PC-3 (cell line): ENCODE measurements at regions not wholly inside any gene's neighbourhood (a gene's known extent, or its start where the extent isn't known, plus 50 kb on each side); places are given as distances from the start of the nearest gene placed in this dataset.
A peak's percentile ranks its signal among the peaks of the same experiment; 100 is the strongest.

Experiments
- ATAC-seq: fragments of 200-7000 bp; cut with Tn5 transposase; 2 replicates; pipeline ENCODE4 v1.9.1; 2020; ENCODE audit warnings: mild to moderate bottlenecking, moderate library complexity
- BruUV-seq: library from RNA; stranded (reverse); fragments of 400-500 nt; replicated peaks from 2 replicates; lab custom pipeline; 2021; lab: Mats Ljungman, UMichigan
- CTCF ChIA-PET: fragments of 300-600 bp; sonication (Branson Sonifier 250); formaldehyde crosslinking; loops from one replicate; lab custom pipeline; 2022; ENCODE audit warnings: antibody characterized with exemption; lab: Charles Lee
- POLR2A ChIA-PET: fragments of 300-600 bp; sonication (Branson Sonifier 250); formaldehyde crosslinking; loops from one replicate; lab custom pipeline; 2022; ENCODE audit warnings: antibody characterized with exemption; ENCODE audit not compliant: unreplicated experiment; lab: Charles Lee
- DNase-seq: peaks from one replicate; pipeline ENCODE4 v3.0.0-alpha.2; 2015
- H2AFZ ChIP-seq: fragments of 300-600 bp; sonication (generic); 2 replicates; pipeline ENCODE4 v1.6.0; 2016; ENCODE audit warnings: antibody characterized with exemption, low read length
- H3F3A ChIP-seq: fragments of 300-600 bp; sonication (generic); one replicate; pipeline ENCODE4 v1.6.0; 2017; ENCODE audit warnings: antibody characterized with exemption, low read length, control low read depth, mild to moderate bottlenecking; ENCODE audit not compliant: unreplicated experiment
- H3K27ac ChIP-seq: fragments of 300-600 bp; sonication (generic); 2 replicates; pipeline ENCODE4 v1.5.1; 2016; ENCODE audit warnings: mild to moderate bottlenecking, low read length
- H3K27me3 ChIP-seq: fragments of 300-600 bp; sonication (generic); 2 replicates; pipeline ENCODE4 v1.6.1; 2016; ENCODE audit warnings: low read length, mixed read lengths
- H3K36me3 ChIP-seq: fragments of 300-600 bp; sonication (generic); 2 replicates; pipeline ENCODE4 v1.6.1; 2016; ENCODE audit warnings: low read depth, mixed run types, low read length, mixed read lengths
- H3K4me1 ChIP-seq: fragments of 300-600 bp; sonication (generic); 2 replicates; pipeline ENCODE4 v1.5.1; 2016; ENCODE audit warnings: low read length; ENCODE audit not compliant: insufficient read depth
- H3K4me2 ChIP-seq: fragments of 300-600 bp; sonication (generic); 2 replicates; pipeline ENCODE4 v1.6.0; 2016; ENCODE audit warnings: low read length
- H3K4me3 ChIP-seq: fragments of 300-600 bp; sonication (generic); 2 replicates; pipeline ENCODE4 v1.5.1; 2016; ENCODE audit warnings: mild to moderate bottlenecking, low read length, mixed read lengths
- H3K79me2 ChIP-seq: fragments of 300-600 bp; sonication (generic); 2 replicates; pipeline ENCODE4 v1.6.1; 2017; ENCODE audit warnings: low read length, mixed read lengths
- H3K9ac ChIP-seq: fragments of 300-600 bp; sonication (generic); 2 replicates; pipeline ENCODE4 v1.6.0; 2016; ENCODE audit warnings: mild to moderate bottlenecking, low read length
- H3K9me2 ChIP-seq: fragments of 300-600 bp; sonication (generic); replicated peaks from 2 replicates; pipeline ENCODE4 v1.6.1; 2016; ENCODE audit warnings: mixed run types, low read length, mixed read lengths
- H3K9me3 ChIP-seq: fragments of 300-600 bp; sonication (generic); 2 replicates; pipeline ENCODE4 v1.6.1; 2016; ENCODE audit warnings: low read length, mixed read lengths
- H4K20me1 ChIP-seq: fragments of 300-600 bp; sonication (generic); 2 replicates; pipeline ENCODE4 v1.6.1; 2016; ENCODE audit warnings: low read length, mixed read lengths
- EZH2 ChIP-seq: fragments of 300-600 bp; sonication (generic); IDR thresholded peaks from one replicate; pipeline ENCODE4 v1.6.1; 2017; ENCODE audit warnings: antibody characterized with exemption, mild to moderate bottlenecking, low read length; ENCODE audit not compliant: unreplicated experiment
- EZH2phosphoT487 ChIP-seq: fragments of 300-600 bp; sonication (generic); IDR thresholded peaks from 2 replicates; pipeline ENCODE4 v1.6.1; 2018; ENCODE audit warnings: mild to moderate bottlenecking, antibody characterized with exemption, low read length, borderline replicate concordance
- intact Hi-C: fragments of 100-400 bp; cut with micrococcal nuclease; formaldehyde crosslinking; loops from 2 replicates; pipeline ENCODE4 v1.9.0; 2023
- TF ChIP-seq, protein P1 (sequence below): fragments of 300-600 bp; sonication (generic); conservative IDR thresholded peaks from 2 replicates; pipeline ENCODE4 v1.5.1; 2017; ENCODE audit warnings: antibody characterized with exemption, low read depth, mild to moderate bottlenecking, low read length

DNA sequence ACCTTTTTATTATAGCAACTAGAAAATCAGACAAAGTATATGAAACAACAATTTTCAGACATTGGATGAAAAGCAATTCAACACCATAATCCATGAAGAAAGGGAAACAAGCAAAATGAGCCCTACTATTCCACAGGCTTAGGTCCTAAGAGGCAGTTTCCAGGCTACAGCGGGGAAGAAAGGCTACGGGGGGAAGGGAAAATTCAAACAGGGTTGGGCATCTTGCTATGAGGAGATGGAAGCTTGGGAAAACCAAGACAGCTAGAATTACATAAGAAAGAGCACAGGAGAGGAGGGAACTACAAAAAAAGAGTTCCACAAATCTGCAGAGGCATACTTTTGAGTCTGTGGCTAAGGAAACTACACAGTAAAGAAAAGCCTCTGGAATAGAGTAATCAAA is 356.0 kb upstream of the CLEC14A start:
- H3K9me2 ChIP-seq: no peaks in the 10 kb centered on the region
- H3K4me1 ChIP-seq: no peaks in the 10 kb centered on the region
- H3K9me3 ChIP-seq: 0 out of 2 replicates have a peak, but pooled peaks cover 4% of the 10 kb centered on the region
- H3K4me3 ChIP-seq: no peak overlapping the region
- no peak overlapping the region for H3K9ac ChIP-seq
- no peaks in the 10 kb centered on the region for H3F3A ChIP-seq
- no peaks in the 10 kb centered on the region for H3K27me3 ChIP-seq
- ChIA-PET POLR2A (no interaction called here), CTCF (no interaction called here)
- ATAC-seq (no peak), DNase-seq (no peak)
- H3K79me2 ChIP-seq: no peaks in the 10 kb centered on the region
- intact Hi-C loops: no loop called here
- no peaks in the 10 kb centered on the region for H4K20me1 ChIP-seq
- no peak overlapping the region for H3K27ac ChIP-seq
- no peaks in the 10 kb centered on the region for H3K36me3 ChIP-seq
- BruUV-seq: no TSS peak
- TF ChIP-seq, protein P1, sequence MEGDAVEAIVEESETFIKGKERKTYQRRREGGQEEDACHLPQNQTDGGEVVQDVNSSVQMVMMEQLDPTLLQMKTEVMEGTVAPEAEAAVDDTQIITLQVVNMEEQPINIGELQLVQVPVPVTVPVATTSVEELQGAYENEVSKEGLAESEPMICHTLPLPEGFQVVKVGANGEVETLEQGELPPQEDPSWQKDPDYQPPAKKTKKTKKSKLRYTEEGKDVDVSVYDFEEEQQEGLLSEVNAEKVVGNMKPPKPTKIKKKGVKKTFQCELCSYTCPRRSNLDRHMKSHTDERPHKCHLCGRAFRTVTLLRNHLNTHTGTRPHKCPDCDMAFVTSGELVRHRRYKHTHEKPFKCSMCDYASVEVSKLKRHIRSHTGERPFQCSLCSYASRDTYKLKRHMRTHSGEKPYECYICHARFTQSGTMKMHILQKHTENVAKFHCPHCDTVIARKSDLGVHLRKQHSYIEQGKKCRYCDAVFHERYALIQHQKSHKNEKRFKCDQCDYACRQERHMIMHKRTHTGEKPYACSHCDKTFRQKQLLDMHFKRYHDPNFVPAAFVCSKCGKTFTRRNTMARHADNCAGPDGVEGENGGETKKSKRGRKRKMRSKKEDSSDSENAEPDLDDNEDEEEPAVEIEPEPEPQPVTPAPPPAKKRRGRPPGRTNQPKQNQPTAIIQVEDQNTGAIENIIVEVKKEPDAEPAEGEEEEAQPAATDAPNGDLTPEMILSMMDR: no peak
- TF ChIP-seq EZH2phosphoT487: no peak
- no peak for TF ChIP-seq EZH2
- no peak overlapping the region for H3K4me2 ChIP-seq
- H2AFZ ChIP-seq: no peak overlapping the region

DNA sequence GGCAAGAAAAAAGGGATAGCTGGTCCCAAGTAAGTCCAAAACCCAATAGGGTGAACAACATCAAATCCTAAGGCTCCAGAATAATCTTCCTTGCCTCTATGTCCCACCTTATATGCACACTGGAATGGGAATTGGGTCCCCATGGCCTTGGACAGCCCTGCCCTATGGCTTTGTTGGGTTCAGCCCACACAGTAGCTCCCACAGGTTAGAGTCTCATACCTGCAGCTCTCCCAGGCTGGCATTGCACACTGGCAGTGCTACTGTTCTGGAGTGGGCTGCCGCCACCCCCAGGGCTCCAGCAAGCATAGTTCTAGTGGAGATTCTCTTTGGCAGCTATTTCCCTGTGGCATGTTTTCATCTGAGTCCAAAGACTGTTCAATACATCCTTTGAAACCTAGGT is 352.4 kb upstream of the CLEC14A start:
- DNase-seq (no peak), ATAC-seq (no peak)
- POLR2A ChIA-PET: no interaction called here
- no peak overlapping the region for H3K4me2 ChIP-seq
- CTCF ChIA-PET: no interaction called here
- no peaks in the 10 kb centered on the region for H3K4me1 ChIP-seq
- no peaks in the 10 kb centered on the region for H3K27me3 ChIP-seq
- H3K36me3 ChIP-seq: no peaks in the 10 kb centered on the region
- intact Hi-C loops: loop anchor here (10.0 kb wide), 1 partner anchor 257 kb away; no protein-coding TSS in a partner anchor
- H3F3A ChIP-seq: no peaks in the 10 kb centered on the region
- H3K27ac ChIP-seq: no peak overlapping the region
- no peak overlapping the region for H2AFZ ChIP-seq
- no peaks in the 10 kb centered on the region for H3K79me2 ChIP-seq
- H4K20me1 ChIP-seq: no peaks in the 10 kb centered on the region
- 0 out of 2 replicates have a peak, but pooled peaks cover 4% of the 10 kb centered on the region for H3K9me3 ChIP-seq
- BruUV-seq: no TSS peak
- H3K9ac ChIP-seq: no peak overlapping the region
- no peak overlapping the region for H3K4me3 ChIP-seq
- TF ChIP-seq EZH2phosphoT487: no peak
- TF ChIP-seq, protein P1: no peak
- TF ChIP-seq EZH2: no peak
- H3K9me2 ChIP-seq: no peaks in the 10 kb centered on the region

DNA sequence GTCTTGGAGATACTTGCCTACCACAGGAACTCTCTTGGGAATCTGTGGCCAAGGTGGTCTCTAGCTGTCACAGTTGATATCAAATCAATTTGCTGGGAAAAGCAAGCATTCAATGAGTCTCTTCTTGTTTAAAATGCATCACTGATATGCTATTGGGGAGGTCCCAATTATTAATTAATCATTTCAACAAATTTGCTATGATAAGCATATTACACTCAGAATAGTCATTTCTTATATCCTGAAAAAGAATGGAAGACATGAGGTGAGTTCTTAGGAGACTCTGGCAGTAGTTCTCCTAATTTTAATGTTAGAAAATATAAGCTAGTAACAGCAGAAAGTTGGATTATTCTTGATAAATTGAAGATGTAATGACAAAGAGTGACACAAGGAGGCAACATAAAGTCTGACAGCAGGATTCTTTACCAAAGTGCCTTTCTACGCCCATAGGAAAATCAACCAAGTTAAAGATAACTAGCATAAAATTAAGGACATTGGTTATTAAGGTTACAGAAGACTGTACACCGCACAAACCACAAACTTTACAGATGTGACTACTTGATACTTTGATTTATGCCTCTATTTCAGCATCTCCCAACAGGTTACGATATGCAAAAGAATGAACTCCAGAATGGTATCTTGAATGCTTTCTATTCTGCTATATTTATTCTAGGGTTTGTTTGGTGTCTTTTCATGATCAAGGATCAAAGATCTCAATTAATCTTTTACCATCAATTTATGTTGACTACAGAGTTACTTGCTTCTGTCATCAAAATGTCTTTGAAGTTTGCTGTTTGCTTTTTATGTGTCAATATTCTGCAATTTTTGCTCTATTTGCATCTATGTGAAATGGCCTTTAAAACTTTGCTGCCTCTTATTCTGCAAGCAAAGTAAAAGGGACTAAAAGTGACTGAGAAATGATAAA is 349.6 kb upstream of the CLEC14A start:
- no TSS peak for BruUV-seq
- POLR2A ChIA-PET: no interaction called here
- CTCF ChIA-PET: no interaction called here

More for the DNA sequence above, 349.6 kb upstream of the CLEC14A start:
- DNase-seq: peak; percentile 34
- intact Hi-C loops: loop anchor here (10.0 kb wide), 1 partner anchor 259 kb away; no protein-coding TSS in a partner anchor
- no peaks in the 10 kb centered on the region for H3K79me2 ChIP-seq
- no peaks in the 10 kb centered on the region for H3K4me1 ChIP-seq
- H3K9me2 ChIP-seq: no peaks in the 10 kb centered on the region
- H3K4me2 ChIP-seq: no peak overlapping the region
- TF ChIP-seq, protein P1: peak; percentile 55
- no peak for TF ChIP-seq EZH2
- no peaks in the 10 kb centered on the region for H3F3A ChIP-seq
- H3K27me3 ChIP-seq: no peaks in the 10 kb centered on the region
- no peak overlapping the region for H3K9ac ChIP-seq
- ATAC-seq: no peak
- H4K20me1 ChIP-seq: no peaks in the 10 kb centered on the region
- H3K36me3 ChIP-seq: no peaks in the 10 kb centered on the region
- H3K9me3 ChIP-seq: 0 out of 2 replicates have a peak, but pooled peaks cover 3% of the 10 kb centered on the region
- no peak overlapping the region for H3K4me3 ChIP-seq
- no peak overlapping the region for H2AFZ ChIP-seq
- no peak overlapping the region for H3K27ac ChIP-seq
